NB4 (cell line): ENCODE measurements at regions not wholly inside any gene's neighbourhood (a gene's known extent, or its start where the extent isn't known, plus 50 kb on each side); places are given as distances from the start of the nearest gene placed in this dataset.
"Not testable (repeated sequence)": the region's sequence is repeated elsewhere in the genome, so short reads cannot be mapped to it uniquely, and the experiment has no call there.

ENCODE experiments used
- DNase-seq: peaks from one replicate; pipeline ENCODE4 v3.0.0; 2010; ENCODE audit warnings: low read depth
- H3K4me3 ChIP-seq: one replicate; pipeline ENCODE4 v1.5.1; 2011; ENCODE audit warnings: mild to moderate bottlenecking, low read depth, low read length, moderate library complexity
- CTCF ChIP-seq: IDR thresholded peaks from one replicate; pipeline ENCODE4 v1.5.1; 2012; ENCODE audit warnings: low read depth, low read length
- MAX ChIP-seq: IDR thresholded peaks from 2 replicates; pipeline ENCODE4 v1.6.1; 2011; ENCODE audit warnings: low read depth, low read length
- MYC ChIP-seq: IDR thresholded peaks from 2 replicates; pipeline ENCODE4 v1.6.1; 2011; ENCODE audit warnings: low read depth, low read length
- POLR2A ChIP-seq: IDR thresholded peaks from 2 replicates; pipeline ENCODE4 v1.6.1; 2011; ENCODE audit warnings: mild to moderate bottlenecking; ENCODE audit not compliant: insufficient read length; ENCODE audit errors: extremely low read depth

- DNase-seq: no peak
- no peak for TF ChIP-seq CTCF
- TF ChIP-seq MYC: no peak
- H3K4me3 ChIP-seq: no peak overlapping the region
These were observed 76.6 kb upstream of the PTPRK start for GRCh38 chr6:128597004-128597403.

- H3K4me3 ChIP-seq: no peak overlapping the region
- no peak for TF ChIP-seq MAX
- DNase-seq: no peak
These were observed 75.1 kb upstream of the PTPRK start for GRCh38 chr6:128595544-128595943.

- no peak for TF ChIP-seq POLR2A
- no peak for TF ChIP-seq MYC
- no peak for TF ChIP-seq CTCF
- no peak for TF ChIP-seq MAX
- no peak for DNase-seq
- H3K4me3 ChIP-seq: no peak overlapping the region
These were observed 65.7 kb upstream of the PTPRK start for GRCh38 chr6:128586095-128586494.

- no peak for DNase-seq
- TF ChIP-seq MAX (no peak), POLR2A (no peak), MYC (no peak), CTCF (no peak)
- H3K4me3 ChIP-seq: no peak overlapping the region
These were observed 60.1 kb upstream of the PTPRK start for GRCh38 chr6:128580224-128581110.

- DNase-seq, H3K4me3 ChIP-seq: not testable (repeated sequence)
These were observed 54.9 kb upstream of the PTPRK start for GRCh38 chr6:128575254-128575653.

GRCh38 chr6:128574402-128574801, 54.0 kb upstream of the PTPRK start:
- TF ChIP-seq MAX (no peak), POLR2A (no peak), CTCF (no peak), MYC (no peak)
- no peak for DNase-seq
- no peak overlapping the region for H3K4me3 ChIP-seq

- DNase-seq: no peak
- TF ChIP-seq MYC (no peak), MAX (no peak), CTCF (no peak), POLR2A (no peak)
- no peak overlapping the region for H3K4me3 ChIP-seq
These were observed 52.6 kb upstream of the PTPRK start for GRCh38 chr6:128573036-128573435.
